A549 (cell line): ENCODE measurements at regions not wholly inside any gene's neighbourhood (a gene's known extent, or its start where the extent isn't known, plus 50 kb on each side); places are given as distances from the start of the nearest gene placed in this dataset.

Experiments
- CHD2 ChIP-seq: fragments of 150-350 bp; IDR thresholded peaks from 2 replicates; pipeline ENCODE4 v1.6.1; 2014; ENCODE audit warnings: low read length; ENCODE audit not compliant: partially characterized antibody
- CHD4 ChIP-seq: fragments of 200-600 bp; sonication (generic); IDR thresholded peaks from 2 replicates; pipeline ENCODE4 v1.6.1; 2016; ENCODE audit warnings: antibody characterized with exemption, mild to moderate bottlenecking, borderline replicate concordance
- ESRRA ChIP-seq: fragments of 150-350 bp; IDR thresholded peaks from 2 replicates; pipeline ENCODE4 v1.6.1; 2014; ENCODE audit warnings: mild to moderate bottlenecking, low read length, borderline replicate concordance
- MAZ ChIP-seq: fragments of 150-350 bp; IDR thresholded peaks from 2 replicates; pipeline ENCODE4 v1.6.1; 2014; ENCODE audit warnings: antibody characterized with exemption, low read depth, low read length, borderline replicate concordance
- NR3C1 ChIP-seq: fragments of >200 bp; sonication (Bioruptor Twin); formaldehyde crosslinking; IDR thresholded peaks from 3 replicates; pipeline ENCODE4 v1.6.1; 2017
- PHF8 ChIP-seq: fragments of 200-600 bp; sonication (generic); IDR thresholded peaks from 2 replicates; pipeline ENCODE4 v1.6.1; 2016; ENCODE audit warnings: low read depth, mild to moderate bottlenecking, antibody characterized with exemption, moderate library complexity, borderline replicate concordance
- POLR2A ChIP-seq: IDR thresholded peaks from 2 replicates; pipeline ENCODE4 v1.6.1; 2012; ENCODE audit warnings: mild to moderate bottlenecking, low read length
- RAD21 ChIP-seq, 2 experiments: fragments of >200 bp in 1 of 2; sonication (Bioruptor Twin) in 1 of 2; formaldehyde crosslinking in 1 of 2; IDR thresholded peaks in 1 of 2; conservative IDR thresholded peaks in 1 of 2; 2 replicates in 1 of 2; 3 replicates in 1 of 2; pipeline ENCODE4 v1.6.1; 2012 to 2018; ENCODE audit warnings: inconsistent platforms in 1 of 2
- RFX5 ChIP-seq: fragments of 450-650 bp; IDR thresholded peaks from 2 replicates; pipeline ENCODE4 v1.7.1; 2014; ENCODE audit warnings: antibody characterized with exemption, mild to moderate bottlenecking, moderate library complexity
- SMC3 ChIP-seq: fragments of >200 bp; sonication (Bioruptor Twin); formaldehyde crosslinking; IDR thresholded peaks from 3 replicates; pipeline ENCODE4 v1.6.1; 2018; ENCODE audit warnings: inconsistent platforms
- TF ChIP-seq, protein P1 (sequence below): fragments of >200 bp; sonication (Bioruptor Twin); formaldehyde crosslinking; IDR thresholded peaks from 3 replicates; pipeline ENCODE4 v1.5.1; 2016

DNA sequence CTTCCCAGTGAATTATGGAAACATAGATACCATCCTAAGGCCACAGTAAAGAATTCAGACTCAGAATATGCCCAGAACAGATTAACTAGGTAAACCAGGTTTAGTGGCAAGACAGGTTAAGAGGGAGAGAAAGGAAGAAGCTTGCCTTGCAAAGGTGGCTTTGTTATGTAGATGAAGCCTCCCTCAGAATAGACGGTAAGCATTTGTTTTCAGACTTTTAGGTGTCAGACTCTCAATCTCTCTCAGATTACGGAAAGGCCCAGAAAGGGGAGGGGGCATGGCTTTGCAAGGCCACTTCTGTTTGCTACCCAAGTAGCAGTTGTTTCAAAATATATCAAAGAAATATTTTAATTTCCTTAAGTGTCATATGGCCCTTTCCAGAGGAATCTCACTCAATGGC lies 457.1 kb upstream of the BOD1L1 start:
- TF ChIP-seq CHD2 (no peak), NR3C1 (no peak), POLR2A (no peak), SMC3 (no peak), RFX5 (no peak), MAZ (no peak), CHD4 (no peak), RAD21 (conservative IDR thresholded peaks at IDR 0.05 in 1 of 2, IDR thresholded peaks at IDR 0.05 in 1 of 2) (no peak), ESRRA (no peak), PHF8 (no peak)
- TF ChIP-seq, protein P1, sequence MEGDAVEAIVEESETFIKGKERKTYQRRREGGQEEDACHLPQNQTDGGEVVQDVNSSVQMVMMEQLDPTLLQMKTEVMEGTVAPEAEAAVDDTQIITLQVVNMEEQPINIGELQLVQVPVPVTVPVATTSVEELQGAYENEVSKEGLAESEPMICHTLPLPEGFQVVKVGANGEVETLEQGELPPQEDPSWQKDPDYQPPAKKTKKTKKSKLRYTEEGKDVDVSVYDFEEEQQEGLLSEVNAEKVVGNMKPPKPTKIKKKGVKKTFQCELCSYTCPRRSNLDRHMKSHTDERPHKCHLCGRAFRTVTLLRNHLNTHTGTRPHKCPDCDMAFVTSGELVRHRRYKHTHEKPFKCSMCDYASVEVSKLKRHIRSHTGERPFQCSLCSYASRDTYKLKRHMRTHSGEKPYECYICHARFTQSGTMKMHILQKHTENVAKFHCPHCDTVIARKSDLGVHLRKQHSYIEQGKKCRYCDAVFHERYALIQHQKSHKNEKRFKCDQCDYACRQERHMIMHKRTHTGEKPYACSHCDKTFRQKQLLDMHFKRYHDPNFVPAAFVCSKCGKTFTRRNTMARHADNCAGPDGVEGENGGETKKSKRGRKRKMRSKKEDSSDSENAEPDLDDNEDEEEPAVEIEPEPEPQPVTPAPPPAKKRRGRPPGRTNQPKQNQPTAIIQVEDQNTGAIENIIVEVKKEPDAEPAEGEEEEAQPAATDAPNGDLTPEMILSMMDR = no peak
